Colonic mucosa (tissue), 4 donors: ENCODE measurements at regions not wholly inside any gene's neighbourhood (a gene's known extent, or its start where the extent isn't known, plus 50 kb on each side); places are given as distances from the start of the nearest gene placed in this dataset.

ENCODE experiments used
- DNase-seq: peaks from one replicate; pipeline ENCODE4 v3.0.0-alpha.2; 2020
- H3K27ac ChIP-seq: fragments of 200-600 bp; one replicate; pipeline ENCODE4 v1.8.0; 2021
- H3K27me3 ChIP-seq: fragments of 200-600 bp; one replicate; pipeline ENCODE4 v1.8.0; 2021
- H3K36me3 ChIP-seq: fragments of 200-600 bp; one replicate; pipeline ENCODE4 v1.8.0; 2021
- H3K4me1 ChIP-seq: fragments of 200-600 bp; one replicate; pipeline ENCODE4 v1.8.0; 2021; ENCODE audit warnings: mild to moderate bottlenecking
- H3K4me3 ChIP-seq: fragments of 200-600 bp; one replicate; pipeline ENCODE4 v1.8.0; 2021
- H3K9ac ChIP-seq, 2 donors: one replicate each; pipeline ENCODE4 v1.7.0; 2013; ENCODE audit warnings: control low read depth in 2 of 2, low read depth in 2 of 2, low read length in 2 of 2
- H3K9me3 ChIP-seq: fragments of 200-600 bp; one replicate; pipeline ENCODE4 v1.8.0; 2021
- CTCF ChIP-seq: fragments of 200-600 bp; IDR thresholded peaks from one replicate; pipeline ENCODE4 v1.8.0; 2022; ENCODE audit warnings: antibody characterized with exemption, mild to moderate bottlenecking
- intact Hi-C: fragments of 100-400 bp; cut with DNase I; formaldehyde crosslinking; loops from one replicate; pipeline ENCODE4 v1.14.1; 2022
- donor health status: healthy.
- donor health status: DM: no; HTN: no; CAD: no.
- donor health status: DM: no; HTN: no; CAD: no.

GRCh38 chr6:90739802-90740201 is 152.9 kb upstream of the MAP3K7 start:
- TF ChIP-seq CTCF, result no peak
- no peaks in the 10 kb centered on the region for H3K36me3 ChIP-seq
- no peak overlapping the region for H3K27ac ChIP-seq
- H3K9me3 ChIP-seq, result no peaks in the 10 kb centered on the region
- intact Hi-C loops, result no loop called here
- H3K4me1 ChIP-seq, result no peaks in the 10 kb centered on the region
- no peaks in the 10 kb centered on the region for H3K27me3 ChIP-seq
- DNase-seq, result no peak
- no peak overlapping the region for H3K4me3 ChIP-seq
- H3K9ac ChIP-seq, result no peak overlapping the region

- no peaks in the 10 kb centered on the region for H3K4me1 ChIP-seq
- no peaks in the 10 kb centered on the region for H3K9me3 ChIP-seq
- intact Hi-C loops, result no loop called here
- H3K27me3 ChIP-seq, result no peaks in the 10 kb centered on the region
- no peak for TF ChIP-seq CTCF
- no peak overlapping the region for H3K27ac ChIP-seq
- no peaks in the 10 kb centered on the region for H3K36me3 ChIP-seq
- H3K9ac ChIP-seq, result no peak overlapping the region
- no peak overlapping the region for H3K4me3 ChIP-seq
- DNase-seq, result no peak
Observed at GRCh38 chr6:90739339-90739738, 152.5 kb upstream of the MAP3K7 start.

- no peak for TF ChIP-seq CTCF
- Histone ChIP-seq H3K36me3 (no peaks in the 10 kb centered on the region), H3K9ac (no peak overlapping the region), H3K4me3 (no peak overlapping the region), H3K4me1 (no peaks in the 10 kb centered on the region), H3K27me3 (no peaks in the 10 kb centered on the region), H3K9me3 (no peaks in the 10 kb centered on the region), H3K27ac (no peak overlapping the region)
- intact Hi-C loops, result no loop called here
- DNase-seq, result no peak
Observed at GRCh38 chr6:90730151-90730673, 143.3 kb upstream of the MAP3K7 start.

- no peak for DNase-seq
- H3K36me3 ChIP-seq, result no peaks in the 10 kb centered on the region
- no peaks in the 10 kb centered on the region for H3K27me3 ChIP-seq
- intact Hi-C loops, result no loop called here
- no peaks in the 10 kb centered on the region for H3K4me1 ChIP-seq
- H3K9ac ChIP-seq, result no peak overlapping the region
- H3K27ac ChIP-seq, result no peak overlapping the region
- H3K9me3 ChIP-seq, result no peaks in the 10 kb centered on the region
- TF ChIP-seq CTCF, result no peak
- no peak overlapping the region for H3K4me3 ChIP-seq
Observed at GRCh38 chr6:90729057-90729456, 142.2 kb upstream of the MAP3K7 start.

- intact Hi-C loops, result no loop called here
- no peak for TF ChIP-seq CTCF
- H3K4me3 ChIP-seq, result no peak overlapping the region
- H3K9me3 ChIP-seq, result no peaks in the 10 kb centered on the region
- no peaks in the 10 kb centered on the region for H3K36me3 ChIP-seq
- no peak for DNase-seq
- H3K27ac ChIP-seq, result no peak overlapping the region
- no peaks in the 10 kb centered on the region for H3K27me3 ChIP-seq
- H3K9ac ChIP-seq, result no peak overlapping the region
- no peaks in the 10 kb centered on the region for H3K4me1 ChIP-seq
Observed at GRCh38 chr6:90722648-90723047, 135.8 kb upstream of the MAP3K7 start.

GRCh38 chr6:90720404-90720803 is 133.5 kb upstream of the MAP3K7 start:
- Histone ChIP-seq H3K9me3 (no peaks in the 10 kb centered on the region), H3K27me3 (no peaks in the 10 kb centered on the region), H3K4me3 (no peak overlapping the region), H3K4me1 (no peaks in the 10 kb centered on the region), H3K36me3 (no peaks in the 10 kb centered on the region), H3K27ac (no peak overlapping the region), H3K9ac (no peak overlapping the region)
- TF ChIP-seq CTCF, result no peak
- no peak for DNase-seq
- intact Hi-C loops, result no loop called here
